ENCODE measurements at regions not wholly inside any gene's neighbourhood (a gene's known extent, or its start where the extent isn't known, plus 50 kb on each side); places are given as distances from the start of the nearest gene placed in this dataset.

- TF ChIP-seq CTCF (IDR thresholded peaks at IDR 0.05) (no peak), POLR2A (IDR thresholded peaks at IDR 0.05) (no peak)
These were observed 169.4 kb upstream of the ADO start for GRCh38 chr10:62635127-62635526.

Measured in body of pancreas (tissue), 4 donors.